ENCODE measurements at regions not wholly inside any gene's neighbourhood (a gene's known extent, or its start where the extent isn't known, plus 50 kb on each side); places are given as distances from the start of the nearest gene placed in this dataset.

GRCh38 chr13:22428188-22428828, 752.5 kb upstream of the SGCG start:
- no peak for DNase-seq (ENCODE audit: low read depth in 2 of 2)

- no peak for DNase-seq (ENCODE audit: low read depth in 2 of 2)
Observed at GRCh38 chr13:22432690-22433089, 748.1 kb upstream of the SGCG start.

DNA sequence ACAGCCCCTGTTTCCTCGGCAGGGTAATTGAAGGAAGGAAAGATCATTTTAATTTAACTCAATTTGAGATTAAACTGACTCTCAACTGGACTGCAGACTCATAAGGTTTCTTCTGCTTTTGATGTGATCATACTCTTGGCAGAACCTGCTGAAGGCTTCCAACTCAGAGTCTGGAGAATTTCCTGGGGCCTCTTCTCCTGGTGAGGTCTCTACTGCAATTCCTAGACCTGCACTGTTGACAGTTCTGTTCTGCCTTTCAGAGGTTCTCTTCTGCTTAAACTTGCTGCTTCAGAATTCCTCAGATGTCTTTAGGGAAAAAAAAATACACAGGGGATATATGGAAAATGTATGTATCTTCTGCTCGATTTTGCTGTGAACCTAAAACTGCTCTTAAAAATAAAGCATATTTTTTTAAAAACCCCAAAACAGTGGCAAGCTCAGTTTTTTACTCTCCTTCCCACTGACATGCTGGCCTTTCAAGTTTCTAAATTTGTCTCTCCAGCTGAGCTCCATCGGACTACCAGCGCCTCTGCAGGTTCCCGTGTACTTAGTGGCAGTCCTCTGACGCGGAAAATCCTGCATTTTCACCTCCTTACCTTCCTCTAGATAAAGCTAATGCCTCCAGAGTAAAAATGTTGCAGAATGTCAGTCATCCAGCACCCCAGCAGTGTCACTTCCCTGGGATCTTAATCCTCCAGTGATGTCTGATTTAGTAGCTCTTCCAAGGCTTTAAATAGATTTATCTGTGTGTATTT, 733.5 kb upstream of the SGCG start:
- no peak for DNase-seq (ENCODE audit: low read depth in 2 of 2)

GRCh38 chr13:22449251-22449650, 731.5 kb upstream of the SGCG start:
- DNase-seq (ENCODE audit: low read depth in 2 of 2): no peak

DNA sequence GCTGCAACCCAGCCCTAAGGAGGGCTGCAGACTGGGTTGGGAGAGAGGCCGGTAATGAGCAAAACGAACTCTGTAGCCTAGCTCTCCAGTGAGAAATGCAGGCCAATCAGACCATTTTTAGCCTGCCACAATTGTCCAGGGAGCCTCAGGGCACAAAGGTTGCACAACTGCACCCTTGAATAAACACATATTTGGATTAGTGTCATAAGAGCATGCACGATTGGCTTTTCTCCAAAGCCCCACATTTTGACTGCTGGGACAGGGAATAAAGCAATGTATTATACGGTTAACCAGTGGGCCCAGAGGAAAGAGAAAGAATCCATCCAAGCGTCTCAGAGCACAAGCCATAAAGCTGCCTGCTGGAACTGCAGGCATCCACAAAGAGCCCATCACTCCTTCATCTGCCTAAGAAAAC, 729.4 kb upstream of the SGCG start:
- no peak for DNase-seq (ENCODE audit: low read depth in 2 of 2)

DNA sequence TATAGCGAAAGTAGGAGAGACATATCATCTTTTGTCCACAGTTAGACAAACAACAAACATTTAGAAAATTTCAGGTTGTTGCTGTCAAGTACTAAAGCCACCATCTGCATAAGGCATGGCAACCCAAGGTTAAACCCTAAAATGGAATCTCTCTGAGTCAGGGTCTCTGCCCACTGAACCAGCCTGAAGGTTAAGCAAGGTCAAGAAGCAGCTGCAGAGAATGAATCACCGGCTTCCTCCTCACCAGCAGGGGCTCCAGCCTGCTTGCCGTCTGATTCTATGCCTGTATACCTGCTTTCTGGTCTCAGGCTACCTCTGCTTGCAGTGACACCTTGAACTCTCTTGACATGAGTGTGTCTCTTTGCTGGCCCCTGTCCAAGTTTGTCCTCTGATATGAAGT, 726.2 kb upstream of the SGCG start:
- DNase-seq (ENCODE audit: low read depth in 2 of 2): no peak

- no peak for DNase-seq (ENCODE audit: low read depth in 2 of 2)
Observed at GRCh38 chr13:22455036-22455435, 725.7 kb upstream of the SGCG start.

- DNase-seq (ENCODE audit: low read depth in 2 of 2): no peak
Observed at GRCh38 chr13:22461854-22462490, 718.8 kb upstream of the SGCG start.

- no peak for DNase-seq (ENCODE audit: low read depth in 2 of 2)
Observed at GRCh38 chr13:22463089-22463488, 717.7 kb upstream of the SGCG start.

DNA sequence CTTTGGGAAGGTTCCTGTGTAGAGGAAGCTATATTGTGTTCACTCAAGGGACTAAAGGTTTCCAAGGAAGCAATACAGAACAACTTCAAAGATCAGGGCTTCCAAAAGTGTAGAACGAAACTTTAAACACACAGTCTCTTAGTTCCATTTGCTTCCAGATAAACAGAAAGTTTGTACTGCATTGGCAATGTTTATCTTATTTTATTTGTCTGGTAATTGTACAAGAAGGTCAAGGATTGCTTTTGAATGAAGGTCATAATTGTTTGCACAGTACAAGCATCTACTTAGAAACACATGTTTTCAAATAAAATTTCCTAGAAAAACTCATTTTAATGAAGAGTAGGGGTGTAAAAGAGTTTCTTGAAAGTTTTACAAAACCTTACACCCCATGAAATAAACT, 712.7 kb upstream of the SGCG start:
- no peak for DNase-seq (ENCODE audit: low read depth in 2 of 2)

- no peak for DNase-seq (ENCODE audit: low read depth in 2 of 2)
Observed at GRCh38 chr13:22468824-22469223, 712.0 kb upstream of the SGCG start.

DNA sequence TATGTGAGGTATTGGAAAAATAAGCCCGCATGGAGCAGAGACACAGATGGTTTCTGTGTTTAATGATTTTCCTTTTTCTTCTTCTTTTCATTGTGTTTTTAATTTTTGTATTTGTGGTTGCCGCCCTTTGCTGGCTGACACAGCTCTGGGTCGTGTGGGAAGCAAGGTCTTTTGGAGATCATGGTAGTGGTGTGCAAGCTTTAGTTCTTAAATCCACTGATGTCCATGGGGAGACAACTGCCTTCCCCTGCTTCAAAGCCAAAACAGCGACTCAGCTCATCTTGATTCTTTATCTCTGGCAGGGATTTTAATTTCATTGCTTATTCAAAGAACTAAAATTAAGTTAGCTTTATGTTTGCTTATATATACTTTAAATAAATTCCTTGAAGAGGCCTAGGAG, 711.3 kb upstream of the SGCG start:
- DNase-seq (ENCODE audit: low read depth in 2 of 2): no peak

DNA sequence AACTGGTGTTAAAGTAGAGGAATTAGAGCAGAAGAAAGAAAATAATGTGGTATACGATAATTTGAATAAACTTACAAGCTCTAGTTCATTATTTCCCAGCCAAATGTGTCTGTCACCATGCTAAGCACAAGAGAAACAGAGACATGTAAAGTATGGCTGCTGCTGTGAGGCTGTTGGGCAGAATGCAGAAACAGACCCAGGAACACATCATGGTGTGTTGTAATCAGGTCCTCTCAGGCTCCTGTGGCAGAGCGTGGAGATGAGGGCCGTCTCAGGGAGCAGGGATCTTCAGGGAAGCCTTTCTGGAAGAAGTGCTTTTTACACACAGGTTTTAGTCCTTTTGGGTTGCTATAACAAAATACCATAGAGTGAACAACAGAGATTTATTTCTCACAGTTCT, 710.7 kb upstream of the SGCG start:
- no peak for DNase-seq (ENCODE audit: low read depth in 2 of 2)

DNA sequence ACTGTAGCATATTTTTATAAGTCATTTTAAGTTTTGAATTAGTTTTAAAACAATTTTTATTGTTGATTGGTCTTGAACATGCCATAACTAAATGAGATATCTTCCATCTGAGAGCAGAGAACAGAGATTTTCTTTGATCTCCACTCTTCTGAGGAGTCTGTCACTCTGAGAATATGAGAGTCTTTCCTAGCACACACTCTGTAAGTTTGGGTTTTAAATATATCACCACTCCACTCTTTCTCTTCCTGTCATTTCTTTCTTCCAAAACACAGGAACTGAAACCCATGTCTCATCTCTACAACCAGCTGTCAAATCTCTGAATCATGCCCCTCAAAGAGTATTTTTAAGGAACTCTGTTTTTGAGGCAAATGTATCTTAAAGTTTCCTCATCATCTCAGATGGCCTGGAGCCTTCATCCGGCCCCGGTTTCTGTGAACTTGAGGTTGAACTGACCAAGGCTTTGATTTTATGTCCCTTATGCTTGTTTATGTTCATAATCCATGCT, 698.2 kb upstream of the SGCG start:
- no peak for DNase-seq (ENCODE audit: low read depth in 2 of 2)

DNA sequence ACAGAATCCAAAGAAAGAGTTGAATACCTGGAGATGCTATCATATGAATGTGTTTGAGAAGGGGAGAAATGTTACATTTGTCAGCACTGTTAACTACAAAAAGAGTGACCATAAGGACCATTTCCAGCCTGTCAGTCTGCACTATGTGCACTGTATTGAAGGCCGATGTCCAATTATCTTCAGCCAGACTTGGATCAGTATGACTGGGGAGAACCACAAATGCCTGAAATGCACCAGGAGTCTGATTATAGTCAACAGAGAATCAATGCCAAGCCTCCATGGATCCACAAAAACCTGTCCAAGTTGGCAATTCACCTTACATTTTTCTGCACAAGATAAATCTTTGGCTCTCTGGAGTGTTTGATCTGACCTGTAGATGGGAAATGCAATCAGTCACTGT, 697.5 kb upstream of the SGCG start:
- DNase-seq (ENCODE audit: low read depth in 2 of 2): no peak

DNA sequence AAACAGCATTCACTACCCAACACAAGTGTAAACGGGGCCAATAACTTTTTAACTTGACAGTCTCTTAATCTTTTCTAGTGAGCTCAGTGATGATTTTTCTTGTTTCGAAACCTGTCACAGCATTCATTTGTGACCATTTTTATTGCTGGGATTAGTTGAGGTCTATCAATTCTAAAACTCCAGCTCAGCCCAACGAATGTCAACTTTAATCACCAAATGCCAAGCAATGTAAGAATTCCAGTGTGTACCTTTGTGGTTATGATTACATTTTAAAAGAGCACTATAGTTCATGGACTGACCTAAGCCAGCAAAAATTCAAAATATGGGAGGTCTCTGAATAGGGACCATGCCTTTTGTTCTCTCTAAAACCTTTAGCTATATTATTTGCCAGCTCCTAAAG, 694.3 kb upstream of the SGCG start:
- no peak for DNase-seq (ENCODE audit: low read depth in 2 of 2)

DNA sequence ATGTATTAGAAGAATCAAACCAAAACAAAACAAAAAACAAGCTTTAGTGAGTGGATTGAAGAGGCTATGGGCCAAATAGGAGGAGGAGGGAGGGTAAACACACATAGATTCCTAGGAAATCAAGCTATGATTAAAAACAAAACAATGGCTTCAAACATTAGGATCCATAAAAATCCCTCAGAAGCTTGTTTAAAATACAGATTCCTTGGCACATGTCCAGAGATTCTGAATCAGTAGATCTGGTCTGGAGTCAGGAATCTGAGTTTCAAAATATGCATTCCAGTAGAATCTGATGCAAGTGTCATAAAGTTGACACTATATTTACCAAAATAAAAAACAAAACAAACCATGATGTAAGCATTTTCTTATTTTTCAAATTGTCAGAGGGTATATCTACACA, 692.8 kb upstream of the SGCG start:
- DNase-seq (ENCODE audit: low read depth in 2 of 2): no peak

- DNase-seq (ENCODE audit: low read depth in 2 of 2): no peak
Observed at GRCh38 chr13:22489771-22490170, 691.0 kb upstream of the SGCG start.

- no peak for DNase-seq (ENCODE audit: low read depth in 2 of 2)
Observed at GRCh38 chr13:22495819-22496218, 685.0 kb upstream of the SGCG start.

DNA sequence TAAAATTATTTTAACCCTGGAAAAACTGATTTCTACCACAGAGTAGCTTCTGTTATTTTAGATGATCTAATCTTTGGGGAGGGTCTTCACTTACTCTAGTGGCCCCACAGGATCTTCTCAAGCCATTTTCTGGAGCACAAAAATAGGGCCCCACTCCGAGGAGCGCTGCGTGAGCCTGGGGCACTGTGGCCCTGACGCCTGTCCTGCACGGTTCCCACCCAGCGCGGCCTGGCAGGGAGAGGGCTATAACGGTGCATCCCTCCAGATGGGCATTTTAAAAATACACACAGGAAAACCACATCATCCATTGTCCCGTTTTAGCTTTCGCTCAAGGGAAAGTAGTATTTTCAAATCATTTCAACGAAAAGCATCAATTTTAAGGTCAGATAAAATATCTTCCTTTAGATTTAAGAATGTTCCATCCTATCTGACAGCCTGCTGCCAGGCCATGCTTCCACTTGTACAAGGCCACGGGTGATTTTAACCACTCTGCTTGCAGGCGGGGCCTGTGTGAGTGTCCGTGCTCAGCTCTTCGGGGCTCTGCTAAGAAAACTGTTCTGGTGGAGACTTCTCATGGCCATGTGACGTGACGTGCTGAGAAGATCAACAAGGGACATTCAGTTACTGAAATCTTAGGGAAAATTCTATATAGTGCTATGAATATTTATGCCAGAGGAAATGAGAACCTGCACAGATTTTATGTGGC, 683.8 kb upstream of the SGCG start:
- DNase-seq (ENCODE audit: low read depth in 2 of 2): no peak

DNA sequence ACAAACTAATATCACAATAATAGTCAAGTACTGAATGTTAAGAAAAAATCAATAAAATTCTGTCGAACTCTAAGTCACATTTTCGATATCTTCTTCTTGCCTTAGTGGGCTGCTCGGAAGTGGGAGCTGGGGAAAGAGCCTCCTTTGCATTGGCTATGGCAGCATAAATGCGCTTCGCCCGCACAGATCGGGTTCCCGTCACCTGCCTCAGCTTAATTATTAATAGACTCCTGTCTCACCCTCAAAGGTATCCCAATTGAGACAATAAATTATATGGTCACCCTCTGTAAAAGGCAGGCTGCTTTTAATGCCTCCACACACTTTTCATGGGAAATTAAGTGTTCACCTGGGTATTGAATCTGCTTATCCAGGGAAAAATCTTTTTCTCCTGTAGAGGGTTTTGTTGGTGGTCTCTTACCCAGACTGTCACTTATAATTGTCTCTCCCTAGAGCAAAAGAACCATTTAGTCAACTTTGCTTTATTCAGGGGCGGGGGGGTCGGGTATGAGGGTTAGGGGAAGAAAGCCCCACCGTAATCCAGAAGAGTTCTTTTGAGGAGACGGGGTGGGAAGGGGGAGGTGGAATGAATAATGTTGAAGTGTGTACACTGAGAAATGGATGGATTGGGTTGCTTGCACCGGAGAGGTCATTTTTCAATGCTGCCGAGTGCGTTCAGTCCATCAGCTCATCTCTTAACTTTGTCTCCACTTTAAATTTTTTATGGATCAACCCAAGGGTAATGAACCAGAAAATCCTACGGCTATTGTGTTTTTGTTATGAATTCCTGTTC, 682.6 kb upstream of the SGCG start:
- DNase-seq (ENCODE audit: low read depth in 2 of 2): no peak

- DNase-seq (ENCODE audit: low read depth in 2 of 2): no peak
Observed at GRCh38 chr13:22499919-22500318, 680.9 kb upstream of the SGCG start.
